ENCODE measurements at regions not wholly inside any gene's neighbourhood (a gene's known extent, or its start where the extent isn't known, plus 50 kb on each side); places are given as distances from the start of the nearest gene placed in this dataset.

- no peak for DNase-seq (ENCODE audit: low read depth in 2 of 2)
These were observed 174.8 kb downstream of the LACC1 start for GRCh38 chr13:44054525-44054924.

DNA sequence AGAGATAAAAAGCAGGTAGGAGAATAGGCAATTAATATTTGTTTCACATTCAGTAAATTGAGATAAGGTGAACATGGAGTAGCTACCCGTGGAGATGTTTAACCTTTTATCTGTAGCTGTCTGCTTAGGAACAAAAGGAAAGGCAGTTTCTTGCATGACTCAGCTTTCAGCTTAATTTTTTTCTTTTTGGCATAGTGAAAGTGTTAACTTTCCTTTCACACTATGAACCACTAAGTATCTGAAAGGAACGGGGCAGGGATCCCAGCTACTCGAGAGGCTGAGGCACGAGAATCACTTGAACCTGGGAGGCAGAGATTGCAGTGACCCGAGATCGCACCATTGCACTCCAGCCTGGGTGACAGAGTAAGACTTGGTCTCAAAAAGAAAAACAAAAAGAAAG is 176.0 kb downstream of the LACC1 start:
- DNase-seq (ENCODE audit: low read depth in 2 of 2) = peak in 1 of 2 donors; percentile 1

GRCh38 chr13:44058067-44058466 is 178.4 kb downstream of the LACC1 start:
- no peak for DNase-seq (ENCODE audit: low read depth in 2 of 2)

DNA sequence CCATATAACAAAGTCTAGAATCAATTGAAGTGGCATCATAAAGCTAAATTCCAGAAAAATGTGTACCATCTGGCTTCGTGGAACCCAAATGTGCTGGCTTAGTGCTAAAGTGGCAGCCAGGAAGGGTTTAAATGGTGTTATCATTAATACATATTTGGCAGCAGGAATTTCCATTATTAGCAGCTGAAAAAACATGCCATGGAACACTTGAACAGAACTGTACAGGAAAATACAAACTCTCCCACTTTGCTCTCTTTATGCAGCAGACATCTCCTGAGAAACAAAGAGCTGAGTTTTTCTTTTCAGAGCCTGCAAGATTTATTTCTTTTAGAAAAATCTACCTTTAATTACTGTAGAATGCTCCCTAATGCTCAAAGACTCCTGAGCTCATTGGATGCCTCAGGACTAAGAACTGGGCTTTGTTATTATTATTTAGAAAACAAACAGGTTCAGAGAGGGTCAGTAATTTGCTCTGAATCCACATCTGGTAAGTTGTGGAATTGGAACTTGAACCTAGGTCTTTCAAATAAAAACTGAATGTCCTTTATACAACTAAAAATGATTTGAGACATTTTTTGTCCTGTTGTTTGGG is 179.0 kb downstream of the LACC1 start:
- no peak for DNase-seq (ENCODE audit: low read depth in 2 of 2)

GRCh38 chr13:44061876-44062275 is 182.2 kb downstream of the LACC1 start:
- DNase-seq (ENCODE audit: low read depth in 2 of 2) = no peak

DNA sequence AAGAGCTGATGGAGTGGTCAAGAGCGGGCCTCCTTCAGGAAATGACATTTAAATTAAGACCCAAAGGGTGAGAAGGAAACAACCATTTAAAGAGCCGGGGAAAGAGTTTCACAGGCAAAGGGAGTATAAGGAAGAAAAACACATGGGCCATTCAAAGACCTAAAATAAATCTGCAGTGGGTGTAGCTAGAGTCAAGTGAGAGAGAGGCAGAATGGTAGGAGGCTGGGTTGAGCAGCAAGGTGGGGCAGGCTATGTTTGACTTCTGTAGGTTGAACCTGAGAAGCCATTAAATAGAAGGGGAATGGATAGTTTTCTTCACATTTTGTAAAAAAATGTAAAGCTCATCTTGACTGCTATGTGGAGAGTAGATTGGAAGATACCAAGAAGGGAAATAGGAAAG is 183.8 kb downstream of the LACC1 start:
- no peak for DNase-seq (ENCODE audit: low read depth in 2 of 2)

DNA sequence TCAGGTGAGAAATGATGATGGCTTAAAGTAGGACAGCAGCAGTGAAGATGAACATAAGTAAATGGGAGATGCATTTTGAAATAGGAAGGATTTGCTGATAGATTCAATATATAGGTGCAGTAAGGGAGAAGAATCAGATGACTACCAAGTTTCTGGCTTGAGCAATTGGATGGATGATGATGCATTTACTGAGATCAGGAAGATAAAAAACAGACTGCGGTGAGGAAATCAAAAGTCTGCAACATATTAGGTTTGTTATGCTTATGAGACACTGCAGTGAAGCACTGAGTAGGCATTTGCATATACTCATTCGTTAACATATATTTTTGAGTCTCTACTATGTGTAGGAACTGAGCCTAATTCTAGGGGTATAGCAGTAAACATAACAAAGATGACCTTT is 184.2 kb downstream of the LACC1 start:
- no peak for DNase-seq (ENCODE audit: low read depth in 2 of 2)

DNA sequence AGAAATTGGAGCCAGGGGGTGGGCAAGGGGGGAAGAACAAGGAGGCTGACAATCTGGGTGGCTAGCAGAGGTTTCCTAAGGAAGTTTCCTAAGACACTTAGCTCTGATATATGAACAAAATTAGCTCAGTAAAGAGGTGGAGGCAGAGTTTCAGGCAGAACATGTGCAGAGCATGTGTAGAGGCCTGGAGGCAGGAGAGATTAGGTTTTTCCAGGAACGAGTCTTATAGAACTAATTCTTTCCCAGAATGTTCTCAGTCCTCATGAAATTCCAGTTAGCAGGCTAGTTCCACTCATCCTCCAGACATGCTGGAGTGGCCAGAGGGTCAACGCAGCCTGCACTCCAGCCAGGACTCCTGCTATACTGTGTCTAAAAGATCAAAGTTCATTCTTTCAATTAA is 184.7 kb downstream of the LACC1 start:
- DNase-seq (ENCODE audit: low read depth in 2 of 2) = no peak

GRCh38 chr13:44068169-44068568 is 188.5 kb downstream of the LACC1 start:
- DNase-seq (ENCODE audit: low read depth in 2 of 2) = no peak

GRCh38 chr13:44068737-44069136 is 189.0 kb downstream of the LACC1 start:
- DNase-seq (ENCODE audit: low read depth in 2 of 2) = no peak

DNA sequence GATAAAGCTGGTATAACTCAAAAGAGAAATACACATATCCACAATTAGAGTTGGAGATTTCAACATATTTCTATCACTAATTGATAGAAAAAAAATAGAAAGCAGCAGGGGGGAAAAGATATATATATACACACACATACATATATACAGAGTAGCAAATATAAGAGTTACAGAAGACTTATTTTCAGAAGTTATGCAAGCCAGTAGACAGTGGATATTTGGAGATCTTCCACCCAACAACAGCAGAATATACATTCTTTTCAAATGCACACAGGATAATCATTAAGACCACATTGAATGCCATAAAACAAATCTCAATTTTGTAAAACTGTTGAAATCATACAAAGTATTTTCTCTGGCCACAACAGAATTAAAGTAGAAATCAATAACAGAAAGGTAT is 192.8 kb downstream of the LACC1 start:
- no peak for DNase-seq (ENCODE audit: low read depth in 2 of 2)

DNA sequence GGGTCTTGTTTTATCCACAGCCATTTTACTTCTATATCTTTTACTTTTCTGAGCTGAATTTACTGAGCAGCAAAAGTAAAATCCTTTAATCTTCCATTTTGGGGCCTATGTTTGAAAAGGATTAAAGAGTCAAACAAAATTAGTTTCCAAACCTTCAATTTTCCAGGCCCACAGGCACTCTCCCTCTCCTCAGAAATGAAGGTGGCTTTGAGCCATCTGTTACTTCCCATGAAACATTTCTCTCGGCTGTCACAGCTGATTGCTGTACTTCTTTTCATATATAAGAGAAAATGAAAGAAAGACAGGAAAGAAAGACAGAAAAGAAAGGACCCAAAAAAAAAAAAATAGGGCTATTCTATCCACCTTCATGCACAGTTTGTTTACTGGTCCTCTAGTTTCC is 194.9 kb downstream of the LACC1 start:
- DNase-seq (ENCODE audit: low read depth in 2 of 2) = no peak

GRCh38 chr13:44075113-44075512 is 195.4 kb downstream of the LACC1 start:
- DNase-seq (ENCODE audit: low read depth in 2 of 2) = no peak

GRCh38 chr13:44078806-44079376 is 199.2 kb downstream of the LACC1 start:
- no peak for DNase-seq (ENCODE audit: low read depth in 2 of 2)

DNA sequence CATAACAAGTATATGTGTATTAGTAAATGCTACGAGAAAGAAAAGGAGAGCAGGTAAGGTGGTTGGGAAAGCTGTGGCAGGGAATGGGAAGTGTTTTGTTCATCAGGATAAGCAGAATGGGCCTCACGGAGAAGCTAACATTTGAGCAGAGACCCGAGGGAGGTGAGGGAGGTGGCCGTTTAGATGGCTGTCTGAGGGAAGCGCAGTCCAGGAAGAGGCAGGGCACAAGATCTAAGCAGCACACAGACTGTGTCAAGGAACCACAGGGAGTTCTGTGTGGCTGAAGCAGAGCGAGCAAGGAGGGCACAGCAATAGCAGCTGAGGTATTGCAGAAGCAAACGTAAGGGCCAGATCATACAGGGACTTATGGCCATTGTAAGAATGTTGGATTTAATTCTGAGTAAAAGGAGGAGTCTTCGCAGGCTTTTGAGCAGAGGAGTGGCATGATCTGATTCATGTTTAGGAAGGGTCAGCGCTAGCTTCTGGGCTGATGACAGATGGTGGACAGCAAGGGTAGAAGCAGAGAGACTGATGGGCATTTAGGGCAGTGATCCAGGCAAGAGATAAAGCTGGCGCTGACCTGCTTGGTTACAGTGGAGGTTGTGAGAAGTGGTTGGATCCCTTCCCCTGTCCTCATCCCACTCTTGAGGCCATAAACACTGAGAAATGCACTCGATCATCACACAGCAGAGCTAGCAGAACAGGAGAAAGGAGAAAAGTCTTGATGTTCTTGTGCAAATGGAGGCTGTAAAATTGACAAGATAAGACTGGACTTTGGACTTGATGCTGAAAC is 199.9 kb downstream of the LACC1 start:
- no peak for DNase-seq (ENCODE audit: low read depth in 2 of 2)

DNA sequence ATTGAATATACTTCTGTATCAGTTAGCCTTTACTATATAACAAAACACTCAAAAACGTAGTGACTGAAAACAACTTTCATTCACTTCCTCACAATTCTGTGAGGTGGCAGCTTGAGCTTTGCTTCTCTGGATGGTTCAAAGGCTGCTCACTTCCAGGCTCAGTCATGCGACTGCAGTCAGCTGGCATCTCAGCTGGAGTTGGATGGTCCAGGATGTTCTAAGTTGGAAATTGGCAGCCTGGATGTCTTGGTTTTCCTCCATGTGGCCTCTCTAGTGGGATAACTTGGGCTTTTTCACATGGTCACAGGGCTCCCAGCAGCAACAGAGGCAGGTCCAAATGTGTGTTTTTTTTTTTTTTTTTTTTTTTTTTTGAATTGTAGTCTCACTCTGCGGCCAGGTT is 204.4 kb downstream of the LACC1 start:
- DNase-seq (ENCODE audit: low read depth in 2 of 2) = no peak

DNA sequence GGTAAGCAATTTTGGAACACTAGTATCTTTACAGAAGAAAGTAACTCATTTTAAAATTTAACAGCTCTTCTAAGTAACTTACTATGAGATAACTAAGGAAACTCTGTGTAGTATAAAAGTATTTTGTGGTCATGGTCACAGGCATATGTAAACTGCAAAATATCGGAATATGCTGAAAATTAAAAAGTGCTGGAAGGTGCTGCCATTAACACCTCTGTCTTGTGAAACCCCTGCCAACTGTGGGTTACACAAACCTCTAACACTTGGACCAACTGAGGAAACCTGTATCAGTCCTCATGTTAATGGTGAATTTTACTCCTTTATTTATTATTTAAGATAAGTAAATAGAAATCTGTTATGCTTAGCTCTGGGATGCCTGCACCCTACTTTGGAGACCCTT is 206.7 kb downstream of the LACC1 start:
- DNase-seq (ENCODE audit: low read depth in 2 of 2) = no peak

- DNase-seq (ENCODE audit: low read depth in 2 of 2) = no peak
These were observed 208.7 kb downstream of the LACC1 start for GRCh38 chr13:44088411-44088810.

- no peak for DNase-seq (ENCODE audit: low read depth in 2 of 2)
These were observed 209.3 kb downstream of the LACC1 start for GRCh38 chr13:44088991-44089413.

- no peak for DNase-seq (ENCODE audit: low read depth in 2 of 2)
These were observed 209.7 kb downstream of the LACC1 start for GRCh38 chr13:44089452-44089851.

DNA sequence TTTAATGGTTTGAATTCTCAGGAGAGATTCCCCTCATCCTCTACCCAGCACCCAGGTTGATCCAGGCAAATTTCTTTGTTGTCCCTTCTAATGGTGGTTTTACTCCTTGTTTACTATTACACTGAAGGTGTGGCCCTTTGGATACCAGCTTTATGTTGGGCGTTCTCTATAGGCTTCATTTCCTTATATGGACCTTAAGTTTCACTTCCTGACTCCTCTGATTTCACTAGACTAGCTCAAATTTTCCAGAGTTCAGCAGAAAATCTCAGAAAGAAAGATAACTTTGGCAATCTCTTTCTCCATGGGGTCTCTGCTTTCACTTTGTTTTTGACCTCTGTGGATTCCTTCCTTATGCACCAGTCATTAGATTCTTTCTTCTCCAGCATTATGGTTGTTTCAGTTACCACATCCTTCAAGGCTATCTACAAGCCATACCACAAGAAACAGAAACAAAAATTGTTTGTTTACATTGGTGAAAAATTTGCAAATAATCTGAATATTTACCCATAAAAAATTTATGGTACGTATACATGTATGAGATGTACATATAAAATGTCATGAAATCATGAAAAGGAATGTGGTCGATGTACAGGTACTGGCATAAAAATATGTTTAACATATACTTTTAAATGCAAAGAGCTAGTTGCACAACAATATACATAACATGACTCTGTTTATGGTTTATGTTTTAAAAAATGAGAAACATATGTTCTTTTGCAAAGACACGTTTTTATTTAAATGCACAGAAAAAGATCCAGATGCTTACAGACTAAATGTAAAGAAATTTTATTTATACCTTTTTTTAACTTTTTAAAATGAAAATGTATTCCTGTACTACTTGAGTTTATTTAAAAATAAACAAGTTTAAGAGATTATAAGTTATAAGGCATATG is 212.6 kb downstream of the LACC1 start:
- DNase-seq (ENCODE audit: low read depth in 2 of 2) = no peak
